ENCODE measurements at regions not wholly inside any gene's neighbourhood (a gene's known extent, or its start where the extent isn't known, plus 50 kb on each side); places are given as distances from the start of the nearest gene placed in this dataset.

DNA sequence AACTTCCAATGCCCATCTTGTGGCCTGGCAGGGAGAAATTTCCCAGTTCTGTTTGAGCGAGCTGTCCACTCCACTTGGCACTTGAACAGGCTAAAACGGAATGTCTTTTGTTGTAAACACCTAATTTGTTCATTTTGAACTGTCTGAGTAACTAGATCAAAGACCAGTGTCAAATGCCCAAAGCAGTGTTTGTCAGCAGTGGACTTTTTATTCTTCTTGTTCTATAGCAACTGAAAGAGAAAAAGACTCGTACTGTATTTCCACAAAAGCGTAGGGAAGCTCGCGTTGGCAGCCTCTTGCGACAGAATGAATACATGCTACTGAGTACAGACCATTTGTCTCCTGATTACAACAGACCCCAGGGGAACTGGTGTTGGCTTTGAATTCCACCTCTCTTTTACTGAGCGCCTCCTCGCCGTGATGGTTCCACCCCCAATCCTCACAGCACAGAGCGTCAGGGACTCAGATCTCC is 601.8 kb upstream of the ZNF608 start:
- H3K27me3 ChIP-seq, result no peaks in the 10 kb centered on the region
- DNase-seq, result no peak
- TF ChIP-seq, protein P1, sequence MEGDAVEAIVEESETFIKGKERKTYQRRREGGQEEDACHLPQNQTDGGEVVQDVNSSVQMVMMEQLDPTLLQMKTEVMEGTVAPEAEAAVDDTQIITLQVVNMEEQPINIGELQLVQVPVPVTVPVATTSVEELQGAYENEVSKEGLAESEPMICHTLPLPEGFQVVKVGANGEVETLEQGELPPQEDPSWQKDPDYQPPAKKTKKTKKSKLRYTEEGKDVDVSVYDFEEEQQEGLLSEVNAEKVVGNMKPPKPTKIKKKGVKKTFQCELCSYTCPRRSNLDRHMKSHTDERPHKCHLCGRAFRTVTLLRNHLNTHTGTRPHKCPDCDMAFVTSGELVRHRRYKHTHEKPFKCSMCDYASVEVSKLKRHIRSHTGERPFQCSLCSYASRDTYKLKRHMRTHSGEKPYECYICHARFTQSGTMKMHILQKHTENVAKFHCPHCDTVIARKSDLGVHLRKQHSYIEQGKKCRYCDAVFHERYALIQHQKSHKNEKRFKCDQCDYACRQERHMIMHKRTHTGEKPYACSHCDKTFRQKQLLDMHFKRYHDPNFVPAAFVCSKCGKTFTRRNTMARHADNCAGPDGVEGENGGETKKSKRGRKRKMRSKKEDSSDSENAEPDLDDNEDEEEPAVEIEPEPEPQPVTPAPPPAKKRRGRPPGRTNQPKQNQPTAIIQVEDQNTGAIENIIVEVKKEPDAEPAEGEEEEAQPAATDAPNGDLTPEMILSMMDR (IDR thresholded peaks at IDR 0.05; ENCODE audit: low read depth, low read length), result no peak
- H3K36me3 ChIP-seq, result no peaks in the 10 kb centered on the region
- no peak overlapping the region for H3K4me3 ChIP-seq (ENCODE audit: low read depth, low read length)
- no peaks in the 10 kb centered on the region for H3K9me3 ChIP-seq
- peaks cover 8% of the 10 kb centered on the region; the same call in 1 of the 2 replicates for H3K4me1 ChIP-seq

DNA sequence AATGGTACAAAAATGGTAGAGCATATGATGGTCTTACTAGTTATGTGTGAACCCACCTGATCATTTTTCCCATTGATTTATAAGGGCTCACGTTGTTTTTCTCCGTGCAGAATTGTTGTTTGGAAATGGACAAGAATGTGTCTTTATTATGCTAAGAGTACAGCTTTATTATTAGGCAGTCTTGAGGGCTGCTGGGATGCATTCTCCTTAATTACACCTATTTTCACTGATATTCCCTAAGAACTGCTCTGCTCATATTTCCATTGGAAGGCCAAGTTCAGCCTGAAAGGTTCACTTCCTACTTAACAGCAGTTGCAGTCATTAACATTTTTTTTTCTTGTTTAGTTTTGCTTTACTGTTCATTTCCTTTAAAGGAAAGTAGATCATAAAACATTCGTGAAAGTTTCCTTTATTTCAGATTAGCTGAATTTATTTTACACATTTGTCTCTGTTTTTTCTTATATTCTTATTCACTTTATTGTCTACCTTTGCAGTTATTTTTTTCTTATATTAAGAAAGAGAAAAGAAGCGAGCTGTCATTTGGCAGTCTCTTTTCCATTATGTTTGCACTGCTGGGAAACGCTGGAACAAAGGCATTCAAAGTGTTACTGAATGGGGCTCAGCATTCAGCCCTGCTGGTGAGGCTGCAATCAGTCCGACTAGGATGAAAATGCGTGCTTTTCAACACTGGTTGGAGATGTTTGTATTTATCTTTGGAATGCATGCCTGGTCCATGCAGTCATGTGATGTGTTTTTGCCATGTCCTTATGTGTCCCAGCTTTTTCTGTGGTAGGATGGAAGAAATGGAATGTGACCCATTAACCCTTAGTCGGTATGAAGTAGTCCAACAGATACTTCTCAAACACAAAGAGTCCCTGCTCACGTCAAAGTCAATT is 602.7 kb upstream of the ZNF608 start:
- Histone ChIP-seq H3K36me3 (no peaks in the 10 kb centered on the region), H3K27me3 (no peaks in the 10 kb centered on the region)
- no peak for DNase-seq

DNA sequence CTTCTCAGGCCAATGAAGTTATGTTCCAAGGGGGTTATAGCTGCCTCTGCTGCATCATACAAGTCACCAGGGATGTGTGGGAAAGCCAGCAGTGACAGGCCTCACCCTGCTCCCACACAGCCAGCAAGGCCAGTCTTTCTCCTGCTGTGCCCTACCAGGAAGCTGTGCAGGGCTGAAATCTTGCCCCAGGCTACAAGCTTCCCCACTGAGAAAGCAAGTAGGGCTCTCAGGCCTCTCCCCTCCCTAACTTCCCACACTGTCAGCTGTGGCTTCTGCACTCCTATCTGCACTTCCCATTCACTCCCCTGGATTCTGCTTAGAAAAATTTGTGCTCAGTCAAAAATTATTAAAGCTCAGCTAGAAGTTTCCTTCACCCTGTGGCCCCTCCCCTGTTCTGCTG is 611.2 kb upstream of the ZNF608 start:
- Histone ChIP-seq H3K9me3 (peaks cover 2% of the 10 kb centered on the region; the same call in 1 of the 2 replicates), H3K36me3 (no peaks in the 10 kb centered on the region), H3K4me3 (ENCODE audit: low read depth, low read length) (no peak overlapping the region), H3K27me3 (no peaks in the 10 kb centered on the region), H3K4me1 (no peaks in the 10 kb centered on the region)
- peak; percentile 52 for DNase-seq
- TF ChIP-seq, protein P1 (IDR thresholded peaks at IDR 0.05; ENCODE audit: low read depth, low read length), result no peak

More for the DNA sequence above, 602.7 kb upstream of the ZNF608 start:
- no peak overlapping the region for H3K4me3 ChIP-seq (ENCODE audit: low read depth, low read length)
- TF ChIP-seq, protein P1 (IDR thresholded peaks at IDR 0.05; ENCODE audit: low read depth, low read length), result no peak
- H3K4me1 ChIP-seq, result peaks cover 8% of the 10 kb centered on the region; the same call in 1 of the 2 replicates
- no peaks in the 10 kb centered on the region for H3K9me3 ChIP-seq

DNA sequence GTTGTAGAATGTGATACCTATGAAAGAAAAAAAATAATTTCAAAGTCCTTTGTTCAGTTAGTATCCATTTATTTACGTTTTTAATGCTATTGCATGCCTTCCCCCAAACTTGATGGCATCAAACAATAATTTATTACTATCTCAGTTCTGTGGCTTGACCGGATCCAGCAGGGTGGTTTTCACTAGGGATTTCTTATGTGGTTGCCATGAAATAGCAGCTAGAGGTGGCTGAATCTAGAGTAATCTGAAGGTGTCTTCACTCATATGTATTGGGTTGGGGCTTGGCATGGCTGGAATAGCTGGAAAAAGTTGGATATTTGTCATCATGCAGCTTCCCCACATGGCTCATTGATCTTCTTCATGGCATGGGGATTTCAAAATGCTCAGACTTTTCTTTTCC is 619.3 kb upstream of the ZNF608 start:
- no peak for DNase-seq
- H3K27me3 ChIP-seq, result no peaks in the 10 kb centered on the region
- H3K9me3 ChIP-seq, result no peaks in the 10 kb centered on the region
- H3K4me1 ChIP-seq, result peaks cover 3% of the 10 kb centered on the region; the same call in 1 of the 2 replicates
- no peak overlapping the region for H3K4me3 ChIP-seq (ENCODE audit: low read depth, low read length)
- TF ChIP-seq, protein P1 (IDR thresholded peaks at IDR 0.05; ENCODE audit: low read depth, low read length), result no peak
- no peaks in the 10 kb centered on the region for H3K36me3 ChIP-seq

DNA sequence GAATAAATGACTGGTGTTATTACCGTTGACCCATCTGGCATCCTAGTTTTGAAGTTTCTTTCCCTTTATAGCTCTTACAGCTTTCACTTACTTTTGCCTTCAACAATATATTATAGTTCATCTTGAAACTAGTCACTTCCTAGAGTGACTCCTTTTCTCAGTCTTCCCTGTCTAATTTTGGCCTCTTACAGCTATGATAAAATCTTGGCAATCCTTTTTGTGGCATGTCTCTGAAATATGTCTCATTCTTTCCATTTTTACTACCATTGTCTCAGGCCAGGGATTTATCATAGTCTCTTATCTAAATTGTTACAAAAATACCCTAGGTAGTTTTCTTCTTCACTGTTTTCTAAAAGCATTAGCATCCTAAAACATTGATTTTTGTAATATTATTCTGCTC is 621.3 kb upstream of the ZNF608 start:
- no peaks in the 10 kb centered on the region for H3K27me3 ChIP-seq
- peaks cover 3% of the 10 kb centered on the region; the same call in 1 of the 2 replicates for H3K4me1 ChIP-seq
- H3K36me3 ChIP-seq, result no peaks in the 10 kb centered on the region
- TF ChIP-seq, protein P1 (IDR thresholded peaks at IDR 0.05; ENCODE audit: low read depth, low read length), result no peak
- no peaks in the 10 kb centered on the region for H3K9me3 ChIP-seq
- DNase-seq, result no peak
- no peak overlapping the region for H3K4me3 ChIP-seq (ENCODE audit: low read depth, low read length)
